Cardiac fibroblast (primary cell): ENCODE measurements at regions not wholly inside any gene's neighbourhood (a gene's known extent, or its start where the extent isn't known, plus 50 kb on each side); places are given as distances from the start of the nearest gene placed in this dataset.

ENCODE experiments used
- DNase-seq, 2 donors: peaks; one replicate each; pipeline versions ENCODE4 v3.0.0 to v3.0.0-alpha.2; 2010; ENCODE audit warnings: low read depth in 2 of 2
- H3K4me3 ChIP-seq, 2 donors: replicated peaks in 1 of 2; 1 replicate in 1 of 2; 2 replicates in 1 of 2; pipeline ENCODE4 v1.5.1; 2011; ENCODE audit warnings: low read depth in 2 of 2, low read length in 2 of 2, mild to moderate bottlenecking in 2 of 2, moderate library complexity in 1 of 2
- CTCF ChIP-seq: IDR thresholded peaks from one replicate; pipeline ENCODE4 v1.5.1; 2011; ENCODE audit warnings: low read depth, mild to moderate bottlenecking, low read length, inconsistent platforms

GRCh38 chr21:38916214-38916964 lies 110.7 kb downstream of the ETS2 start:
- no peak overlapping the region for H3K4me3 ChIP-seq
- no peak for TF ChIP-seq CTCF
- DNase-seq, result no peak

GRCh38 chr21:38915546-38915945 lies 109.8 kb downstream of the ETS2 start:
- DNase-seq, result no peak
- no peak overlapping the region for H3K4me3 ChIP-seq
- no peak for TF ChIP-seq CTCF

GRCh38 chr21:38914528-38915293 lies 109.0 kb downstream of the ETS2 start:
- peak in 1 of 2 donors; percentile 55 for DNase-seq
- no peak overlapping the region for H3K4me3 ChIP-seq
- TF ChIP-seq CTCF, result no peak

GRCh38 chr21:38913893-38914527 lies 108.3 kb downstream of the ETS2 start:
- no peak for DNase-seq
- H3K4me3 ChIP-seq, result no peak overlapping the region
- no peak for TF ChIP-seq CTCF

- TF ChIP-seq CTCF, result no peak
- no peak overlapping the region for H3K4me3 ChIP-seq
- DNase-seq, result peak; percentile 50 to 90
These were observed 107.6 kb downstream of the ETS2 start for GRCh38 chr21:38913120-38913892.

GRCh38 chr21:38912789-38913119 lies 107.0 kb downstream of the ETS2 start:
- TF ChIP-seq CTCF, result no peak
- no peak overlapping the region for H3K4me3 ChIP-seq
- no peak for DNase-seq
